OCI-LY1 (cell line): ENCODE measurements at regions not wholly inside any gene's neighbourhood (a gene's known extent, or its start where the extent isn't known, plus 50 kb on each side); places are given as distances from the start of the nearest gene placed in this dataset.

Experiments used
- H2AFZ ChIP-seq: fragments of 200-600 bp; sonication (generic), shearing (Covaris generic); 2 replicates; pipeline ENCODE4 v1.6.0; 2014; ENCODE audit warnings: antibody characterized with exemption, mild to moderate bottlenecking, low read length
- H3F3A ChIP-seq: fragments of 200-600 bp; sonication (generic), shearing (Covaris generic); 2 replicates; pipeline ENCODE4 v1.6.0; 2014; ENCODE audit warnings: mild to moderate bottlenecking, antibody characterized with exemption, low read length, moderate library complexity; ENCODE audit not compliant: insufficient read depth
- H3K27ac ChIP-seq: fragments of 200-600 bp; sonication (generic); 2 replicates; pipeline ENCODE4 v1.5.1; 2014; ENCODE audit warnings: low read length, mixed run types, mild to moderate bottlenecking, low read depth; ENCODE audit not compliant: poor library complexity, severe bottlenecking
- H3K27me3 ChIP-seq: fragments of 200-600 bp; sonication (generic); 2 replicates; pipeline ENCODE4 v1.6.0; 2014; ENCODE audit warnings: antibody characterized with exemption, mild to moderate bottlenecking, low read length, moderate library complexity; ENCODE audit not compliant: insufficient read depth
- H3K36me3 ChIP-seq: fragments of 200-600 bp; sonication (generic); 2 replicates; pipeline ENCODE4 v1.6.1; 2014; ENCODE audit warnings: mild to moderate bottlenecking, antibody characterized with exemption, low read length, moderate library complexity, mixed read lengths; ENCODE audit not compliant: insufficient read depth
- H3K4me1 ChIP-seq: fragments of 200-600 bp; sonication (generic); 2 replicates; pipeline ENCODE4 v1.5.1; 2014; ENCODE audit warnings: mild to moderate bottlenecking, low read length, moderate library complexity; ENCODE audit not compliant: insufficient read depth, severe bottlenecking
- H3K4me2 ChIP-seq: fragments of 200-600 bp; sonication (generic), shearing (Covaris generic); 2 replicates; pipeline ENCODE4 v1.6.1; 2014; ENCODE audit warnings: low read length
- H3K4me3 ChIP-seq: fragments of 200-600 bp; sonication (generic); 2 replicates; pipeline ENCODE4 v1.5.1; 2014; ENCODE audit warnings: low read length, low read depth, mild to moderate bottlenecking, mixed read lengths; ENCODE audit not compliant: poor library complexity, severe bottlenecking
- H3K79me2 ChIP-seq: fragments of 200-600 bp; shearing (Covaris generic); 2 replicates; pipeline ENCODE4 v1.6.1; 2016; ENCODE audit warnings: mixed run types, low read length, mixed read lengths; ENCODE audit not compliant: insufficient read depth
- H3K9ac ChIP-seq: fragments of 200-600 bp; sonication (generic), shearing (Covaris generic); 2 replicates; pipeline ENCODE4 v1.6.1; 2014; ENCODE audit warnings: mild to moderate bottlenecking, low read length, mixed read lengths
- H3K9me2 ChIP-seq: fragments of 200-600 bp; sonication (generic), shearing (Covaris generic); 2 replicates; pipeline ENCODE4 v1.6.1; 2014; ENCODE audit warnings: low read depth, mild to moderate bottlenecking, low read length, mixed read lengths
- H3K9me3 ChIP-seq: fragments of 200-600 bp; shearing (Covaris generic); 2 replicates; pipeline ENCODE4 v1.6.1; 2014; ENCODE audit warnings: low read length, mixed read lengths
- H4K20me1 ChIP-seq: fragments of 200-600 bp; sonication (generic), shearing (Covaris generic); 2 replicates; pipeline ENCODE4 v1.6.0; 2016; ENCODE audit warnings: mild to moderate bottlenecking, low read length; ENCODE audit not compliant: insufficient read depth
- EZH2 ChIP-seq: fragments of 200-600 bp; sonication (generic), shearing (Covaris generic); IDR thresholded peaks from 2 replicates; pipeline ENCODE4 v1.8.0; 2017; ENCODE audit warnings: borderline replicate concordance, mixed run types, mild to moderate bottlenecking, antibody characterized with exemption, low read length, moderate library complexity, mixed read lengths
- TF ChIP-seq, protein P1 (sequence below): fragments of 200-600 bp; sonication (generic), shearing (Covaris generic); IDR thresholded peaks from 2 replicates; pipeline ENCODE4 v1.5.1; 2017; ENCODE audit warnings: mild to moderate bottlenecking, antibody characterized with exemption, low read length, moderate library complexity, mixed read lengths

DNA sequence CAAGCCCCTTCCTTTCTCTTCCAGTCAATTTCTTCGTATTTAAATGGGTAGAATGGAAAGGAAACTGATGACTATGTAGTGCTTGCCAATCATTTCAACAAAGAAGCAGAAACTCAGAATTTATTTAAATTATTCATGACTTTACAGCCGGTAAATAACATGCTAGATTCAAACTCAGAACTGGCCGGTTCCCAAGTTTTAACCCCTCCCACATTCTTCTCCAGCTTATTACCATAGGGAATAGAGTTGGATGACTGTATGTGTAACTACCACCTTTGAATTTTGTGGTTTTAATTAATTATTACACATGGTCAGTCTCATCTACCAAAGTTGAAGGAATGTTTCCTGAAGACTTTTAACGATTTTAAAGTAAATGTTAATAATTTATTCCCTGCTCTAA, 819.3 kb upstream of the LRATD1 start:
- Histone ChIP-seq H3K27ac (no peak overlapping the region), H3K27me3 (no peaks in the 10 kb centered on the region)
- TF ChIP-seq, protein P1, sequence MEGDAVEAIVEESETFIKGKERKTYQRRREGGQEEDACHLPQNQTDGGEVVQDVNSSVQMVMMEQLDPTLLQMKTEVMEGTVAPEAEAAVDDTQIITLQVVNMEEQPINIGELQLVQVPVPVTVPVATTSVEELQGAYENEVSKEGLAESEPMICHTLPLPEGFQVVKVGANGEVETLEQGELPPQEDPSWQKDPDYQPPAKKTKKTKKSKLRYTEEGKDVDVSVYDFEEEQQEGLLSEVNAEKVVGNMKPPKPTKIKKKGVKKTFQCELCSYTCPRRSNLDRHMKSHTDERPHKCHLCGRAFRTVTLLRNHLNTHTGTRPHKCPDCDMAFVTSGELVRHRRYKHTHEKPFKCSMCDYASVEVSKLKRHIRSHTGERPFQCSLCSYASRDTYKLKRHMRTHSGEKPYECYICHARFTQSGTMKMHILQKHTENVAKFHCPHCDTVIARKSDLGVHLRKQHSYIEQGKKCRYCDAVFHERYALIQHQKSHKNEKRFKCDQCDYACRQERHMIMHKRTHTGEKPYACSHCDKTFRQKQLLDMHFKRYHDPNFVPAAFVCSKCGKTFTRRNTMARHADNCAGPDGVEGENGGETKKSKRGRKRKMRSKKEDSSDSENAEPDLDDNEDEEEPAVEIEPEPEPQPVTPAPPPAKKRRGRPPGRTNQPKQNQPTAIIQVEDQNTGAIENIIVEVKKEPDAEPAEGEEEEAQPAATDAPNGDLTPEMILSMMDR: no peak
- TF ChIP-seq EZH2: no peak

DNA sequence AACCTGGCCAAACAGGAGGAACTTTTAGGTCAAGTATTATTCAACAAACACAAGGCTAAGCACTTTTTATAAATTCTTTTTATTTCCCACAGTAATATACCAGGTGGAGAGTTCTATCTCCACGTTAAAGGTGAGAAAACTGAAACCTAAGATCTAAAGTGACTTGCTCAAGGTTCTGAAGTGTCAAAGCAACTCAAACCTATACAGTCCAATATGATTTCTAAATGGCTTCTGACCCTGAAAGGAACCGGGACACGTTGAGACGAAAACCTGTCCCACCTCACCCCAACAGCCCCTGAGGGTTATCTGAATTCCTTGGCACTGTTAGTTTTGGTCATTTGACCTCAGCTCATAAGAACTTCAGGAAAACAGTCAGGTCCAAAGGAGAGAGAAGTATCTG, 814.5 kb upstream of the LRATD1 start:
- Histone ChIP-seq H3K9ac (no peak overlapping the region), H3K4me1 (no peaks in the 10 kb centered on the region), H3K27ac (no peak overlapping the region), H3K4me2 (no peak overlapping the region), H3K9me3 (no peaks in the 10 kb centered on the region), H2AFZ (no peak overlapping the region), H3K9me2 (no peaks in the 10 kb centered on the region), H3F3A (no peaks in the 10 kb centered on the region), H3K79me2 (no peaks in the 10 kb centered on the region), H4K20me1 (no peaks in the 10 kb centered on the region), H3K4me3 (no peak overlapping the region), H3K36me3 (no peaks in the 10 kb centered on the region), H3K27me3 (no peaks in the 10 kb centered on the region)
- TF ChIP-seq, protein P1: no peak
- no peak for TF ChIP-seq EZH2

More for the DNA sequence above, 819.3 kb upstream of the LRATD1 start:
- no peak overlapping the region for H2AFZ ChIP-seq
- no peak overlapping the region for H3K9ac ChIP-seq
- H3K4me3 ChIP-seq: no peak overlapping the region
- no peaks in the 10 kb centered on the region for H3K79me2 ChIP-seq
- no peaks in the 10 kb centered on the region for H4K20me1 ChIP-seq
- no peaks in the 10 kb centered on the region for H3K4me1 ChIP-seq
- no peaks in the 10 kb centered on the region for H3K9me2 ChIP-seq
- H3K9me3 ChIP-seq: no peaks in the 10 kb centered on the region
- H3K4me2 ChIP-seq: no peak overlapping the region
- no peaks in the 10 kb centered on the region for H3F3A ChIP-seq
- H3K36me3 ChIP-seq: no peaks in the 10 kb centered on the region

DNA sequence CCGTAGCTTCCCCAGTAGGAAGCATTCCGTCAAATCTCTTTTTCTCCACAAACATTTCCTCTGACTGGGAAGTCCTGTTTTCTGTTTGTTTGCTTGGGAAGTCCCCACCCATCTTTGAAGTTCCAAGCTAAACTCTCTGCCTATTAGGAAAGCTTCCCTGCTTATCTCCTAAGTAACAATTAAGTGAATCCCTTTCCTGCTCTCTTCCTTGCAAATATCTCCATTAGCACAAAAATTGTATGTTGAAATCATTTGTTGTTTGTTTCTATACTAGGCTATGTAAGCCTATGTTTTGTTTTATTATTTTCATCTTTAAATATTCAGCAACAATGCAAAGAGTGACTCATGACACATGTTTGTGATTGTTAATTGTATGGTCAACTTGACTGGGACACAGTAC, 812.6 kb upstream of the LRATD1 start:
- no peaks in the 10 kb centered on the region for H3K79me2 ChIP-seq
- H2AFZ ChIP-seq: no peak overlapping the region
- no peak for TF ChIP-seq EZH2
- TF ChIP-seq, protein P1: no peak
- H3K4me3 ChIP-seq: no peak overlapping the region
- no peaks in the 10 kb centered on the region for H3K27me3 ChIP-seq
- H4K20me1 ChIP-seq: no peaks in the 10 kb centered on the region
- no peaks in the 10 kb centered on the region for H3K36me3 ChIP-seq
- no peaks in the 10 kb centered on the region for H3K9me3 ChIP-seq
- no peak overlapping the region for H3K4me2 ChIP-seq
- no peak overlapping the region for H3K27ac ChIP-seq
- H3K9me2 ChIP-seq: no peaks in the 10 kb centered on the region
- H3K4me1 ChIP-seq: no peaks in the 10 kb centered on the region
- H3K9ac ChIP-seq: no peak overlapping the region
- no peaks in the 10 kb centered on the region for H3F3A ChIP-seq
